Sigmoid colon (tissue), 4 donors: ENCODE measurements at regions not wholly inside any gene's neighbourhood (a gene's known extent, or its start where the extent isn't known, plus 50 kb on each side); places are given as distances from the start of the nearest gene placed in this dataset.

Experiments
- EP300 ChIP-seq, 4 donors: sonication (generic); formaldehyde crosslinking; IDR thresholded peaks; one replicate each; pipeline ENCODE4 v1.6.1; 2017; ENCODE audit warnings: antibody characterized with exemption in 4 of 4
- POLR2A ChIP-seq, 2 donors: fragments of 450-650 bp; IDR thresholded peaks; one replicate each; pipeline ENCODE4 v1.6.1; 2016; ENCODE audit warnings: antibody characterized with exemption in 2 of 2, mild to moderate bottlenecking in 2 of 2, moderate library complexity in 2 of 2
- TF ChIP-seq, protein P1 (sequence below), 4 experiments: fragments of 450-650 bp in 3 of 4; fragments of 200-600 bp in 1 of 4; IDR thresholded peaks; one replicate each; pipeline ENCODE4 v1.5.1; 2016 to 2019; ENCODE audit warnings: antibody characterized with exemption in 4 of 4, mild to moderate bottlenecking in 3 of 4, moderate library complexity in 2 of 4

DNA sequence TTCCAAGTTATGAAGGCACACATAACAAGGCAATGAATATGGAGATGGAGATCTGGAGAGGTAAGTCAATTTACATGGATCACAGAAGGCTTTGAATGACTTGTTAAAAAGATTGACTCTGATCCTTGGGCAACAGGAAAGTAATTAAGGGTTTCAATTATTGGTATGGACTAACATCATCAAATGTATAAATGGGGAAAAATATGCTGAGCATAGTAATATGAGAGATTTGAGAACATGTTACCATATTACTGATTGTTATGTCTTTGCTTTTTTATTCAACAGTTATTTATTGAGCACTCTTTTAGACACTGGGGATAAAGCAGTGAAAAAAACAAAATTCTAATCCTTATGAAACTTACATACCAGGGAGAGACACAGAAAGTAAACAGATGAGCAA, 238.5 kb upstream of the ROBO1 start:
- TF ChIP-seq, protein P1, sequence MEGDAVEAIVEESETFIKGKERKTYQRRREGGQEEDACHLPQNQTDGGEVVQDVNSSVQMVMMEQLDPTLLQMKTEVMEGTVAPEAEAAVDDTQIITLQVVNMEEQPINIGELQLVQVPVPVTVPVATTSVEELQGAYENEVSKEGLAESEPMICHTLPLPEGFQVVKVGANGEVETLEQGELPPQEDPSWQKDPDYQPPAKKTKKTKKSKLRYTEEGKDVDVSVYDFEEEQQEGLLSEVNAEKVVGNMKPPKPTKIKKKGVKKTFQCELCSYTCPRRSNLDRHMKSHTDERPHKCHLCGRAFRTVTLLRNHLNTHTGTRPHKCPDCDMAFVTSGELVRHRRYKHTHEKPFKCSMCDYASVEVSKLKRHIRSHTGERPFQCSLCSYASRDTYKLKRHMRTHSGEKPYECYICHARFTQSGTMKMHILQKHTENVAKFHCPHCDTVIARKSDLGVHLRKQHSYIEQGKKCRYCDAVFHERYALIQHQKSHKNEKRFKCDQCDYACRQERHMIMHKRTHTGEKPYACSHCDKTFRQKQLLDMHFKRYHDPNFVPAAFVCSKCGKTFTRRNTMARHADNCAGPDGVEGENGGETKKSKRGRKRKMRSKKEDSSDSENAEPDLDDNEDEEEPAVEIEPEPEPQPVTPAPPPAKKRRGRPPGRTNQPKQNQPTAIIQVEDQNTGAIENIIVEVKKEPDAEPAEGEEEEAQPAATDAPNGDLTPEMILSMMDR (IDR thresholded peaks at IDR 0.05), result no peak
- TF ChIP-seq EP300 (IDR thresholded peaks at IDR 0.05) (no peak), POLR2A (IDR thresholded peaks at IDR 0.05) (no peak)
